Ishikawa (cell line): ENCODE measurements at regions not wholly inside any gene's neighbourhood (a gene's known extent, or its start where the extent isn't known, plus 50 kb on each side); places are given as distances from the start of the nearest gene placed in this dataset.

Experiments used
- CEBPB ChIP-seq: IDR thresholded peaks from 2 replicates; pipeline ENCODE4 v1.6.1; 2012
- CREB1 ChIP-seq: IDR thresholded peaks from 2 replicates; pipeline ENCODE4 v1.6.1; 2012; ENCODE audit warnings: low read depth
- EGR1 ChIP-seq: IDR thresholded peaks from 2 replicates; pipeline ENCODE4 v1.6.1; 2012
- EP300 ChIP-seq: IDR thresholded peaks from 2 replicates; pipeline ENCODE4 v1.6.1; 2012; ENCODE audit warnings: borderline replicate concordance
- FOXM1 ChIP-seq: IDR thresholded peaks from 2 replicates; pipeline ENCODE4 v1.6.1; 2012; ENCODE audit warnings: low read depth, borderline replicate concordance
- MAX ChIP-seq: IDR thresholded peaks from 2 replicates; pipeline ENCODE4 v1.6.1; 2012
- NFIC ChIP-seq: IDR thresholded peaks from 2 replicates; pipeline ENCODE4 v1.6.1; 2012
- RAD21 ChIP-seq: IDR thresholded peaks from 2 replicates; pipeline ENCODE4 v1.6.1; 2012; ENCODE audit warnings: low read depth
- REST ChIP-seq: IDR thresholded peaks from 2 replicates; pipeline ENCODE4 v1.6.1; 2012; ENCODE audit warnings: low read depth, mild to moderate bottlenecking
- TAF1 ChIP-seq: IDR thresholded peaks from 2 replicates; pipeline ENCODE4 v1.6.1; 2012; ENCODE audit warnings: low read depth, mild to moderate bottlenecking
- TCF12 ChIP-seq: IDR thresholded peaks from 2 replicates; pipeline ENCODE4 v1.6.1; 2012; ENCODE audit warnings: low read depth
- TEAD4 ChIP-seq: IDR thresholded peaks from 2 replicates; pipeline ENCODE4 v1.6.1; 2012
- USF1 ChIP-seq: IDR thresholded peaks from 2 replicates; pipeline ENCODE4 v1.6.1; 2012
- YY1 ChIP-seq: IDR thresholded peaks from 2 replicates; pipeline ENCODE4 v1.6.1; 2012; ENCODE audit warnings: low read depth
- ZBTB7A ChIP-seq: IDR thresholded peaks from 2 replicates; pipeline ENCODE4 v1.6.1; 2012; ENCODE audit warnings: low read depth

- TF ChIP-seq EGR1 (no peak), TEAD4 (no peak), TCF12 (no peak), FOXM1 (no peak), RAD21 (no peak), TAF1 (no peak), NFIC (no peak), CEBPB (no peak), MAX (no peak), CREB1 (no peak), ZBTB7A (no peak), YY1 (no peak), EP300 (no peak)
Observed at GRCh38 chr16:13305019-13305755, 403.8 kb downstream of the SHISA9 start.

GRCh38 chr16:13306161-13306995 lies 405.0 kb downstream of the SHISA9 start:
- TF ChIP-seq FOXM1 (no peak), TCF12 (no peak), YY1 (no peak), REST (no peak), MAX (no peak), TEAD4 (no peak), CEBPB (no peak), ZBTB7A (no peak), EGR1 (no peak), NFIC (no peak), TAF1 (no peak)

- no peak for TF ChIP-seq CREB1
- no peak for TF ChIP-seq YY1
- no peak for TF ChIP-seq TAF1
- TF ChIP-seq ZBTB7A, result no peak
- no peak for TF ChIP-seq EGR1
- no peak for TF ChIP-seq TEAD4
- no peak for TF ChIP-seq CEBPB
- TF ChIP-seq RAD21, result no peak
- no peak for TF ChIP-seq USF1
- TF ChIP-seq TCF12, result no peak
- no peak for TF ChIP-seq NFIC
- no peak for TF ChIP-seq REST
- no peak for TF ChIP-seq FOXM1
- no peak for TF ChIP-seq EP300
- no peak for TF ChIP-seq MAX
Observed at GRCh38 chr16:13307255-13307654, 405.9 kb downstream of the SHISA9 start.

GRCh38 chr16:13307851-13308250 lies 406.5 kb downstream of the SHISA9 start:
- no peak for TF ChIP-seq FOXM1
- no peak for TF ChIP-seq TEAD4

- TF ChIP-seq RAD21 (no peak), EP300 (no peak), TCF12 (no peak), ZBTB7A (no peak), EGR1 (no peak), USF1 (no peak)
Observed at GRCh38 chr16:13312063-13312462, 410.7 kb downstream of the SHISA9 start.

GRCh38 chr16:13313351-13313750 lies 412.0 kb downstream of the SHISA9 start:
- no peak for TF ChIP-seq REST
- TF ChIP-seq CREB1, result no peak
- no peak for TF ChIP-seq CEBPB
- no peak for TF ChIP-seq USF1
- no peak for TF ChIP-seq TAF1
- no peak for TF ChIP-seq EGR1
- TF ChIP-seq TCF12, result no peak
- no peak for TF ChIP-seq TEAD4
- TF ChIP-seq MAX, result no peak
- no peak for TF ChIP-seq ZBTB7A
- no peak for TF ChIP-seq RAD21
- no peak for TF ChIP-seq EP300
- TF ChIP-seq NFIC, result no peak
- TF ChIP-seq FOXM1, result no peak
- no peak for TF ChIP-seq YY1
